ENCODE measurements at regions not wholly inside any gene's neighbourhood (a gene's known extent, or its start where the extent isn't known, plus 50 kb on each side); places are given as distances from the start of the nearest gene placed in this dataset.
"Not testable (repeated sequence)": the region's sequence is repeated elsewhere in the genome, so short reads cannot be mapped to it uniquely, and the experiment has no call there.

DNA sequence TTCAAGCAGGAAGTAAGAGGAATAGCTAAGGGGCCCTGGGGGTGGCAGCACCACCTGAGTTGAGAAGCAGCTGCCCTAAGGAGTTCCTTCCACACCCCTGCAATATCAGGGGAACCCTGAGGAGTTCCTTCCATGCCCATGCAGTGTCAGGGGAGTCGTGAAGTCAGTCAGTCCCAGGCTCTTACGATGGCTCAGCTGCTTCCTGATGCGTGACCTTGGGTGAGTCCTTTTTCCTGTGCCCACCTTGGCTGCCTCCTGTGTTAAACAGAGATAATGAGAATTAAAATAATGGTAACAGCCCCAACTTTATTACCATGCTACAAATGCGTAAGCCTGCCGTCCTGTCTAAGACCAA lies 181.1 kb downstream of the MIAT start:
- no peak overlapping the region for H3K27ac Mint-ChIP-seq
- H3K27me3 Mint-ChIP-seq (ENCODE audit: low read depth), result peaks cover 27% of the 10 kb centered on the region
- H3K4me1 Mint-ChIP-seq, result no peaks in the 10 kb centered on the region
- no peak for DNase-seq (ENCODE audit: low spot score in 2 of 2, unreplicated experiment in 2 of 2)
- H3K9me3 Mint-ChIP-seq, result no peaks in the 10 kb centered on the region
- H3K4me3 Mint-ChIP-seq, result no peak overlapping the region
- TF ChIP-seq, protein P1, sequence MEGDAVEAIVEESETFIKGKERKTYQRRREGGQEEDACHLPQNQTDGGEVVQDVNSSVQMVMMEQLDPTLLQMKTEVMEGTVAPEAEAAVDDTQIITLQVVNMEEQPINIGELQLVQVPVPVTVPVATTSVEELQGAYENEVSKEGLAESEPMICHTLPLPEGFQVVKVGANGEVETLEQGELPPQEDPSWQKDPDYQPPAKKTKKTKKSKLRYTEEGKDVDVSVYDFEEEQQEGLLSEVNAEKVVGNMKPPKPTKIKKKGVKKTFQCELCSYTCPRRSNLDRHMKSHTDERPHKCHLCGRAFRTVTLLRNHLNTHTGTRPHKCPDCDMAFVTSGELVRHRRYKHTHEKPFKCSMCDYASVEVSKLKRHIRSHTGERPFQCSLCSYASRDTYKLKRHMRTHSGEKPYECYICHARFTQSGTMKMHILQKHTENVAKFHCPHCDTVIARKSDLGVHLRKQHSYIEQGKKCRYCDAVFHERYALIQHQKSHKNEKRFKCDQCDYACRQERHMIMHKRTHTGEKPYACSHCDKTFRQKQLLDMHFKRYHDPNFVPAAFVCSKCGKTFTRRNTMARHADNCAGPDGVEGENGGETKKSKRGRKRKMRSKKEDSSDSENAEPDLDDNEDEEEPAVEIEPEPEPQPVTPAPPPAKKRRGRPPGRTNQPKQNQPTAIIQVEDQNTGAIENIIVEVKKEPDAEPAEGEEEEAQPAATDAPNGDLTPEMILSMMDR (IDR thresholded peaks at IDR 0.05; ENCODE audit: unreplicated experiment), result no peak
- H3K36me3 Mint-ChIP-seq, result no peaks in the 10 kb centered on the region

DNA sequence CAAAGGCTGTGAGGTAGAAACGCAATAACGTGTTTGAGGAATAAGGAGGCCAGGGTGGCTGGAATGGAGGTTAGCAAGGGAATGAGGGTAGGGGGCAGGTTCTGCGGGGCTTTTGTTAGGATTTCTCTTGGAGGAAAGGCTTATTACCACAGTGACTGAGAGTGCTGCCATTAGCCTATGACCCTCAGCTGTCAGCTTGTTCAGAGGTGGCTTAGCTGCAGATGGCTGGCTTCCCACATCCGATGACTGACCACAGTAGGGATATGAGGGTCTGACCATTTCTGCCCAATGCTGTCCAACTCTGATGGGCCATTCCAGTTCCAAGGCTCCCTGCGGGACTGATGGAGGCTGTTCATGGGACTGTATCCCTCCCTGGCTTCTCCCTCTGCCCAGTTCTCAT lies 181.8 kb downstream of the MIAT start:
- Mint-ChIP-seq H3K27me3 (ENCODE audit: low read depth) (peaks cover 25% of the 10 kb centered on the region), H3K4me3 (no peak overlapping the region), H3K36me3 (no peaks in the 10 kb centered on the region), H3K9me3 (no peaks in the 10 kb centered on the region), H3K4me1 (peaks cover 5% of the 10 kb centered on the region), H3K27ac (no peak overlapping the region)
- TF ChIP-seq, protein P1 (IDR thresholded peaks at IDR 0.05; ENCODE audit: unreplicated experiment), result no peak
- DNase-seq (ENCODE audit: low spot score in 2 of 2, unreplicated experiment in 2 of 2), result no peak

DNA sequence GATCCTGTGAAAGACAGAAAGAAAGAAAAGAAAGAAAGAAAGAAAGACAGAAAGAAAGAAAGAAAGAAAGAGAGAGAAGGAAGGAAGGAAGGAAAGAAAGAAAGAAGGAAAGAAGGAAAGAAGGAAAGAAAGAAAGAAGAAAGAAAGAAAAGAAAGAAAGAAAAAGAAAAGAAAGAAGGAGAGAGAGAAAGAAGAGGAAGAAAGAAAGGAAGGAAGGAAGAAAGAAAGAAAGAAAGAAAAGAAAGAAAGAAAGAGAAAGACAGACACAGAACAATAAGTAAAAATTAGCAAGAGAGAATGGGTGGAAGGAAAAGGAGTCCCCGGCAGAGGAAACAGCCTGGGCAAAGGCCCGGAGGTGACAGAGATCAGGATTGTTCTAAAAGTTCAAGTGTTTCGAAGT lies 183.4 kb downstream of the MIAT start:
- DNase-seq (ENCODE audit: low spot score in 2 of 2, unreplicated experiment in 2 of 2); H3K27ac Mint-ChIP-seq; H3K4me1 Mint-ChIP-seq; H3K9me3 Mint-ChIP-seq; H3K4me3 Mint-ChIP-seq; H3K36me3 Mint-ChIP-seq: not testable (repeated sequence)
- H3K27me3 Mint-ChIP-seq (ENCODE audit: low read depth), result peaks cover 17% of the 10 kb centered on the region

DNA sequence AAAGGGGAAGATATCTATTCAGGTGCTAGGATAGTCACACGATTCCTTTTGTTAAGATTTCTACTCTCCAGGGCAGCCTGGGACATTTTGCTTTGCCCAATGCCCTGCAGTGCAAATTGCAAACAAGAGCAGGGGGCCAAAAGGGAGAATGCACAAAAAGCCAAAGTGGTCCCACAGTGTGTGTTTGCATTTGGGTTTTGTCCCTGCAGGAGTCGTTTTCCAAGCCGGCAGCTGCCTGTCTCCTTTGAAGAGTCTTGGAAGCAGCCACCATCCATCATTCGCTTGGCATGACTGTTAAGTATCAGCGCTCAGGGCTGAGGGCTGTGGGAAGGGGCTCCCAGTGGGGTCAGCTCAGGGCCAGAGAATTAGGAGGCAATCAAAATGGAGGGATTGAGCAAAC lies 184.7 kb downstream of the MIAT start:
- H3K27ac Mint-ChIP-seq, result no peak overlapping the region
- H3K27me3 Mint-ChIP-seq (ENCODE audit: low read depth), result peaks cover 25% of the 10 kb centered on the region
- no peak overlapping the region for H3K4me3 Mint-ChIP-seq
- H3K36me3 Mint-ChIP-seq, result no peaks in the 10 kb centered on the region
- no peak for DNase-seq (ENCODE audit: low spot score in 2 of 2, unreplicated experiment in 2 of 2)
- H3K4me1 Mint-ChIP-seq, result peaks cover 5% of the 10 kb centered on the region
- TF ChIP-seq, protein P1 (IDR thresholded peaks at IDR 0.05; ENCODE audit: unreplicated experiment), result no peak
- H3K9me3 Mint-ChIP-seq, result no peaks in the 10 kb centered on the region

DNA sequence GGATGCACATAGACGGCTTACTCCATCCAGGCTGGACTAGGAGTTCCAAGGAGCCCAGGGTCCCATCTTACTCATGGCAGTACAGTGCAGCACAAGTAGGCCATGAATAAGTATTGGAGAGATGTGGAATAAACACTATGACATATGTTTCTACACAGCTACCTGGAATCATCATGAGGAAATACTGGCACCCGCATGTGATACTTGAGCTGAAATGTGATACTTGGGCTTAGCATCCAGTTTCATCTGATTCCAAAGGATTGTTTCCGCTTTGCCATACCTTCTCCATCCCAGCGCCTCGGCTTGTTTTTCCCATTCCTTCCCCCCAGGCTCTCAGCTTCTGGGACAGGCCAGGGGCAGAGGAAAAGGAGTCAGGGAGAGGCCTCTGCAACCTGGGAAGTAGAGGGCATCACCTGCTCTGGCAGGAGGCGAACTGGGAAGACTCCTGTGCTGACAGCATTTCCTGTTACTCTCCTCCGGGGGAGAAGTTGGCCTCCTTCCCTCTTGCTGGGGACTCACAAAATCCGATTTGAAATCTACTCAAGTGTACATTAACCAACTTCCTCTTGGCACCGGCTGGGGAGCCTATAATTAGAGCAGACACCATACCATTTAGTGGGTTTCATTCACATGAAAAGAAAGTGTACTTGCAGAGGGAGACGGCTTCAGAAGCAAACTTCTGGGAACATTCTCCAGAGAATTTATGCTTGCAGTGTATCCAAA lies 187.8 kb downstream of the MIAT start:
- TF ChIP-seq, protein P1 (IDR thresholded peaks at IDR 0.05; ENCODE audit: unreplicated experiment), result no peak

DNA sequence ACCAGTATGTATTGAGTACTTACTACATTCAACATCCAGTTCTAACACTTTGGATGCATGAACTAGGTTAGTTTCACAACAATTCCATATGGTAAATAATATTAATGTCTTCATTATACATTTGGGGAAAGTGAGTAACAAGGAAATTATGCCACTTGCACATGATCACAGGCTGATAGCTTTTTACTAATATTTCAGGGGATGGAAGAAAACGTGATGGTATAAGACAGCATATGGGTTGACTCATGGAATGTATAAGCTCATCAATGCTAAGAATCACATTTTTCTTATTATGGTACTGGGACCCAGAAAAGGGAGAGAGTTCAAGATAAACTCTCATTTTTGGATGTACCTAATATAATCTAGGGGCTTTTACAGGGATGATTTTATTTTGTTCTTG lies 188.7 kb downstream of the MIAT start:
- no peak for DNase-seq (ENCODE audit: low spot score in 2 of 2, unreplicated experiment in 2 of 2)
- Mint-ChIP-seq H3K9me3 (no peaks in the 10 kb centered on the region), H3K4me1 (peaks cover 5% of the 10 kb centered on the region), H3K36me3 (no peaks in the 10 kb centered on the region), H3K4me3 (no peak overlapping the region), H3K27me3 (ENCODE audit: low read depth) (peaks cover 37% of the 10 kb centered on the region), H3K27ac (no peak overlapping the region)
- TF ChIP-seq, protein P1 (IDR thresholded peaks at IDR 0.05; ENCODE audit: unreplicated experiment), result no peak

More for the DNA sequence above, 187.8 kb downstream of the MIAT start:
- no peaks in the 10 kb centered on the region for H3K36me3 Mint-ChIP-seq
- no peaks in the 10 kb centered on the region for H3K9me3 Mint-ChIP-seq
- DNase-seq (ENCODE audit: low spot score in 2 of 2, unreplicated experiment in 2 of 2), result no peak
- peaks cover 36% of the 10 kb centered on the region for H3K27me3 Mint-ChIP-seq (ENCODE audit: low read depth)
- H3K4me1 Mint-ChIP-seq, result peaks cover 5% of the 10 kb centered on the region
- no peak overlapping the region for H3K27ac Mint-ChIP-seq
- H3K4me3 Mint-ChIP-seq, result no peak overlapping the region
